ENCODE measurements at regions not wholly inside any gene's neighbourhood (a gene's known extent, or its start where the extent isn't known, plus 50 kb on each side); places are given as distances from the start of the nearest gene placed in this dataset.
A peak's percentile ranks its signal among the peaks of the same experiment; 100 is the strongest.
"Not testable (repeated sequence)": the region's sequence is repeated elsewhere in the genome, so short reads cannot be mapped to it uniquely, and the experiment has no call there.

DNA sequence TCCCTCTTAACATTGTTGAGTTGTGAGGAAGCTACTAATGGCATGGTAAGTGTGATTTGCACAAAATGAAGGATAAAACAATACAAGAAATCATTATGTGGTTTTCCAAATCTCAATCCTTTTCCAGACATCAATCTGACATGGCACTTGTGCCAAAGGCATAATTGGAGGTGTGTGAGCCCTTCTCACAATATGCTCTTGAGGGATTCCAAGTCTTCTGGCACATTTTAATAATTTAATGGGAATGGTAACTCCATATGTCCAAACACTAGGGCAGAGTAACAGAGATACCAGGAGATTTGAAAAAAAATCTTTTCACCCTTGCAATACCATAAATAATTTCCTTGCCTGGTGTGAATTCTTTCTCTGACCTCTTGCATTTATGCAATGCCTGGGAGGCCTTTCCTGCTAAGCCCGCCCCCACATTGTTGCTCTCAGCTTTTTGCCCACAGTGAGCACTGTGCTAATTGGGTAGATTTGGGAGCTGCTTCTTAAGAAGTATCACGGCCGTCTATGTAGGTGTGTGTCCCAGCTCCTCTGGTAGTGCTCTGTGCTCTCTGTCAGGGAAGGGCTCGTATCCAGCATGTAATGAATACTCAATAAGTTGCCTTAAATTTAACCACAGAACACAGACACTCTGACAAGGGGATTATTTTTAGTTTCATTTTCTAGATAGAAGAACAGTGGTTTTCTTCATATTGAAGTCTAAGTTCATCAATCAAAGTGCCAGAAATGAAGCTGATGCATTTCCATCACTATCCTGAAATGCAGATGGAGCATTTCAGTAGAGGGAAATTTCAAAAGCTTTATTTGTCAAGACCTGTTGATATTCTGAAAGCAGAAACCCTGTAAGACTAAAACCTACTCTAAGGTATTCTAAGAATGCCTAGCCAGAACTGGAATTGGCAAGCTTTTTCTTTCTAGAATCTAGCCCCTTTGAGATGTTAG, 54.4 kb upstream of the CEP85L start:
- TF ChIP-seq, protein P1, sequence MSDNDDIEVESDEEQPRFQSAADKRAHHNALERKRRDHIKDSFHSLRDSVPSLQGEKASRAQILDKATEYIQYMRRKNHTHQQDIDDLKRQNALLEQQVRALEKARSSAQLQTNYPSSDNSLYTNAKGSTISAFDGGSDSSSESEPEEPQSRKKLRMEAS (IDR thresholded peaks at IDR 0.05; ENCODE audit: low read depth, low read length), result no peak
- TF ChIP-seq MYC (IDR thresholded peaks at IDR 0.05; ENCODE audit: low read depth, low read length), result no peak
- TF ChIP-seq, protein P2, sequence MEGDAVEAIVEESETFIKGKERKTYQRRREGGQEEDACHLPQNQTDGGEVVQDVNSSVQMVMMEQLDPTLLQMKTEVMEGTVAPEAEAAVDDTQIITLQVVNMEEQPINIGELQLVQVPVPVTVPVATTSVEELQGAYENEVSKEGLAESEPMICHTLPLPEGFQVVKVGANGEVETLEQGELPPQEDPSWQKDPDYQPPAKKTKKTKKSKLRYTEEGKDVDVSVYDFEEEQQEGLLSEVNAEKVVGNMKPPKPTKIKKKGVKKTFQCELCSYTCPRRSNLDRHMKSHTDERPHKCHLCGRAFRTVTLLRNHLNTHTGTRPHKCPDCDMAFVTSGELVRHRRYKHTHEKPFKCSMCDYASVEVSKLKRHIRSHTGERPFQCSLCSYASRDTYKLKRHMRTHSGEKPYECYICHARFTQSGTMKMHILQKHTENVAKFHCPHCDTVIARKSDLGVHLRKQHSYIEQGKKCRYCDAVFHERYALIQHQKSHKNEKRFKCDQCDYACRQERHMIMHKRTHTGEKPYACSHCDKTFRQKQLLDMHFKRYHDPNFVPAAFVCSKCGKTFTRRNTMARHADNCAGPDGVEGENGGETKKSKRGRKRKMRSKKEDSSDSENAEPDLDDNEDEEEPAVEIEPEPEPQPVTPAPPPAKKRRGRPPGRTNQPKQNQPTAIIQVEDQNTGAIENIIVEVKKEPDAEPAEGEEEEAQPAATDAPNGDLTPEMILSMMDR (IDR thresholded peaks at IDR 0.05; ENCODE audit: low read depth, low read length), result no peak
- TF ChIP-seq POLR2A (IDR thresholded peaks at IDR 0.05; ENCODE audit: extremely low read depth, insufficient read length), result no peak
- DNase-seq (ENCODE audit: low read depth), result peak; percentile 79
- peak overlapping the region; percentile 40 for H3K4me3 ChIP-seq (ENCODE audit: low read depth, low read length)

DNA sequence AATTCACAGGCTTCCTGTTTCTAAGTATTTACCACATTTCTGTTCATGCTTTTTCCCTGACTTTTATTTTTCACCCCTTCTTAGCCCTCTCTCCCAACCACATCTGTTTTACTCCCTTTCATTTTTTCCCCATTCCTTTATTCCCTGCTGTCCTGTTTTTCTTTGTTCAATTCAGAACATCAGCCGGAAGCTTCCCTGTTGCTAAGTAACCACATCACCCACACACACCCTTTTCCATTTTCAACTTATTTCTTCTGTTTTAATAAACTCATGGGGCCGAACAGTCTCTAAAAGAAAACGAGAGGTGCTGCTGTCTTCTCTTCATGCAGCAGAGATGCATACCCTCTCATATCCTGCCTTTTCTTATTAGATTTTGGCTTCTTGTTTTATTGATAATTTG, 53.5 kb upstream of the CEP85L start:
- TF ChIP-seq, protein P2 (IDR thresholded peaks at IDR 0.05; ENCODE audit: low read depth, low read length), result no peak
- TF ChIP-seq, protein P1 (IDR thresholded peaks at IDR 0.05; ENCODE audit: low read depth, low read length), result no peak
- TF ChIP-seq POLR2A (IDR thresholded peaks at IDR 0.05; ENCODE audit: extremely low read depth, insufficient read length), result no peak
- no peak for TF ChIP-seq MYC (IDR thresholded peaks at IDR 0.05; ENCODE audit: low read depth, low read length)
- no peak overlapping the region for H3K4me3 ChIP-seq (ENCODE audit: low read depth, low read length)
- DNase-seq (ENCODE audit: low read depth), result no peak

DNA sequence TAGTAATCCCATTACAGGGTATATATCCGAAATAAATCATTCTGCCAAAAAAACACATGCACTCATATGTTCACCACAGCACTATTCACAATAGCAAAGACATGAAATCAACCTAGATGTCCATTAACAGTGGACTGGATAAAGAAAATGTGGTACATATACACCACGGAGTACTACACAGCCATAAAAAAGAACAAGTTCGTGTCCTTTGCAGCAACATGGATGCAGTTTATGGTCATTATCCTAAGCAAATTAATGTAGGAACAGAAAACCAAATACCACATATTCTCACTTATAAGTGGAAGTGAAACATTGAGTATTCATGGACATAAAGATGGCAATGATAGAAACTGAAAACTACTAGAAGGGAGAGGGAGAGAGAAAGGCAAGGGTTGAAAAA, 49.9 kb upstream of the CEP85L start:
- DNase-seq (ENCODE audit: low read depth), result not testable (repeated sequence)

More for the DNA sequence above, 49.9 kb upstream of the CEP85L start:
- H3K4me3 ChIP-seq (ENCODE audit: low read depth, low read length), result not testable (repeated sequence)
